HepG2 (cell line): ENCODE measurements at regions not wholly inside any gene's neighbourhood (a gene's known extent, or its start where the extent isn't known, plus 50 kb on each side); places are given as distances from the start of the nearest gene placed in this dataset.

Experiments
- CCAR2 ChIP-seq: fragments of 200-400 bp; formaldehyde crosslinking; optimal IDR thresholded peaks from 2 replicates; pipeline ENCODE3; 2018; ENCODE audit warnings: low read depth, mild to moderate bottlenecking, low read length, moderate library complexity
- HOXD1 ChIP-seq: sonication (generic); formaldehyde crosslinking; IDR thresholded peaks from 2 replicates; pipeline ENCODE4 v1.5.0; 2020; ENCODE audit warnings: missing genetic modification reagents
- KDM4B ChIP-seq: sonication (generic); formaldehyde crosslinking; IDR thresholded peaks from 2 replicates; pipeline ENCODE4 v1.4.0; 2020; ENCODE audit warnings: missing genetic modification reagents
- PHF5A ChIP-seq: IDR thresholded peaks from one replicate; pipeline ENCODE4 v1.6.1; 2018; ENCODE audit warnings: low read depth, missing genetic modification reagents; ENCODE audit not compliant: unreplicated experiment
- RELA ChIP-seq: sonication (generic); formaldehyde crosslinking; IDR thresholded peaks from 2 replicates; pipeline ENCODE4 v1.4.0; 2020; ENCODE audit warnings: missing genetic modification reagents
- SMYD3 ChIP-seq: sonication (generic); formaldehyde crosslinking; IDR thresholded peaks from 2 replicates; pipeline ENCODE4 v1.8.1; 2023; ENCODE audit warnings: mild to moderate bottlenecking, missing genetic modification reagents
- THRA ChIP-seq: sonication (generic); formaldehyde crosslinking; IDR thresholded peaks from 2 replicates; pipeline ENCODE4 v1.4.0; 2020; ENCODE audit warnings: missing genetic modification reagents, borderline replicate concordance
- ZNF350 ChIP-seq: sonication (generic); formaldehyde crosslinking; IDR thresholded peaks from 2 replicates; pipeline ENCODE4 v1.4.0; 2020; ENCODE audit warnings: mild to moderate bottlenecking, low read depth, missing genetic modification reagents, borderline replicate concordance
- ZNF446 ChIP-seq: sonication (generic); formaldehyde crosslinking; IDR thresholded peaks from 2 replicates; pipeline ENCODE4 v1.5.0; 2020; ENCODE audit warnings: mild to moderate bottlenecking, missing genetic modification reagents
- ZNF564 ChIP-seq: sonication (generic); formaldehyde crosslinking; IDR thresholded peaks from 2 replicates; pipeline ENCODE4 v1.8.1; 2023; ENCODE audit warnings: mild to moderate bottlenecking, missing genetic modification reagents
- ZNF841 ChIP-seq: sonication (generic); formaldehyde crosslinking; IDR thresholded peaks from 2 replicates; pipeline ENCODE4 v1.8.1; 2023; ENCODE audit warnings: missing genetic modification reagents, borderline replicate concordance
- TF ChIP-seq, protein P1 (sequence below): sonication (generic); formaldehyde crosslinking; IDR thresholded peaks from 2 replicates; pipeline ENCODE4 v1.5.1; 2020; ENCODE audit warnings: mild to moderate bottlenecking, missing genetic modification reagents

GRCh38 chr9:6086006-6086655 is 70.7 kb upstream of the RANBP6 start (continued):
- TF ChIP-seq, protein P1, sequence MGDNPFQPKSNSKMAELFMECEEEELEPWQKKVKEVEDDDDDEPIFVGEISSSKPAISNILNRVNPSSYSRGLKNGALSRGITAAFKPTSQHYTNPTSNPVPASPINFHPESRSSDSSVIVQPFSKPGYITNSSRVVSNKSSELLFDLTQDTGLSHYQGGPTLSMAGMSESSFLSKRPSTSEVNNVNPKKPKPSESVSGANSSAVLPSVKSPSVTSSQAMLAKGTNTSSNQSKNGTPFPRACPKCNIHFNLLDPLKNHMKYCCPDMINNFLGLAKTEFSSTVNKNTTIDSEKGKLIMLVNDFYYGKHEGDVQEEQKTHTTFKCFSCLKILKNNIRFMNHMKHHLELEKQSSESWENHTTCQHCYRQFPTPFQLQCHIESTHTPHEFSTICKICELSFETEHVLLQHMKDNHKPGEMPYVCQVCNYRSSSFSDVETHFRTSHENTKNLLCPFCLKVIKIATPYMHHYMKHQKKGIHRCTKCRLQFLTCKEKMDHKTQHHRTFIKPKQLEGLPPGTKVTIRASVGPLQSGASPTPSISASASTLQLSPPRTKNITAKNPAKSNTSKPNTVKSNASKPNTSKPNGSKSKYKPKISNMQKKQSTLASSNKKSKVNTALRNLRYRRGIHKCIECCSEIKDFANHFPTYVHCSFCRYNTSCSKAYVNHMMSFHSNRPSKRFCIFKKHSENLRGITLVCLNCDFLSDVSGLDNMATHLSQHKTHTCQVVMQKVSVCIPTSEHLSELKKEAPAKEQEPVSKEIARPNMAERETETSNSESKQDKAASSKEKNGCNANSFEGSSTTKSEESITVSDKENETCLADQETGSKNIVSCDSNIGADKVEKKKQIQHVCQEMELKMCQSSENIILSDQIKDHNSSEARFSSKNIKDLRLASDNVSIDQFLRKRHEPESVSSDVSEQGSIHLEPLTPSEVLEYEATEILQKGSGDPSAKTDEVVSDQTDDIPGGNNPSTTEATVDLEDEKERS (CRISPR knock-in tag): no peak
- no peak for TF ChIP-seq KDM4B (CRISPR knock-in tag)
- no peak for TF ChIP-seq ZNF841
- TF ChIP-seq ZNF564: no peak
- no peak for TF ChIP-seq PHF5A
- no peak for TF ChIP-seq ZNF350 (CRISPR knock-in tag)
- TF ChIP-seq ZNF446 (CRISPR knock-in tag): no peak
- no peak for TF ChIP-seq SMYD3
- TF ChIP-seq THRA (CRISPR knock-in tag): no peak
- no peak for TF ChIP-seq HOXD1 (CRISPR knock-in tag)
- TF ChIP-seq CCAR2: no peak
- TF ChIP-seq RELA: no peak
